Prostate gland (tissue), 2 donors: ENCODE measurements at regions not wholly inside any gene's neighbourhood (a gene's known extent, or its start where the extent isn't known, plus 50 kb on each side); places are given as distances from the start of the nearest gene placed in this dataset.

Source experiments
- CTCF ChIP-seq, 4 experiments: fragments of 200-600 bp in 2 of 4; fragments of 450-650 bp in 2 of 4; sonication (generic) in 2 of 4; IDR thresholded peaks; 1 replicate in 3 of 4; 2 replicates in 1 of 4; pipeline ENCODE4 v1.5.1; 2016 to 2019; ENCODE audit warnings: antibody characterized with exemption in 4 of 4, mild to moderate bottlenecking in 2 of 4, moderate library complexity in 2 of 4
- POLR2A ChIP-seq: fragments of 450-650 bp; IDR thresholded peaks from one replicate; pipeline ENCODE4 v1.6.1; 2016; ENCODE audit warnings: antibody characterized with exemption, mild to moderate bottlenecking
- POLR2AphosphoS5 ChIP-seq: sonication (generic); formaldehyde crosslinking; IDR thresholded peaks from one replicate; pipeline ENCODE4 v1.6.1; 2017; ENCODE audit warnings: antibody characterized with exemption

- TF ChIP-seq CTCF (IDR thresholded peaks at IDR 0.05) (no peak), POLR2A (no peak), POLR2AphosphoS5 (peak; percentile 30)
These were observed 269.0 kb downstream of the TFCP2L1 start for GRCh38 chr2:121015971-121016485.
